Heart right ventricle (tissue), 16 donors: ENCODE measurements at regions not wholly inside any gene's neighbourhood (a gene's known extent, or its start where the extent isn't known, plus 50 kb on each side); places are given as distances from the start of the nearest gene placed in this dataset.
"Not testable (repeated sequence)": the region's sequence is repeated elsewhere in the genome, so short reads cannot be mapped to it uniquely, and the experiment has no call there.

Experiments used
- ATAC-seq, 8 donors: fragments of 200-7000 bp; cut with Tn5 transposase; one replicate each; pipeline ENCODE4 v1.9.1; 2020; ENCODE audit warnings: mild to moderate bottlenecking in 8 of 8, moderate library complexity in 8 of 8, moderate number of reproducible peaks in 1 of 8
- DNase-seq, 2 donors: peaks; one replicate each; pipeline ENCODE4 v3.0.0-alpha.2; 2020
- H3K27ac ChIP-seq, 10 donors: fragments of 200-600 bp; sonication (generic) in 2 of 10; one replicate each; pipeline versions ENCODE4 v1.5.0 to v1.8.0; 2020 to 2022; ENCODE audit warnings: mild to moderate bottlenecking in 3 of 10
- H3K27me3 ChIP-seq, 7 donors: fragments of 200-600 bp; one replicate each; pipeline ENCODE4 v1.8.0; 2021 to 2022; ENCODE audit warnings: mild to moderate bottlenecking in 2 of 7
- H3K36me3 ChIP-seq, 9 donors: fragments of 200-600 bp; sonication (generic) in 1 of 9; one replicate each; pipeline versions ENCODE4 v1.5.0 to v1.8.0; 2020 to 2022; ENCODE audit warnings: mild to moderate bottlenecking in 2 of 9
- H3K4me1 ChIP-seq, 9 donors: fragments of 200-600 bp; sonication (generic) in 1 of 9; one replicate each; pipeline versions ENCODE4 v1.5.0 to v1.8.0; 2020 to 2022; ENCODE audit warnings: mild to moderate bottlenecking in 4 of 9
- H3K4me3 ChIP-seq, 10 donors: fragments of 200-600 bp; sonication (generic) in 2 of 10; one replicate each; pipeline versions ENCODE4 v1.5.0 to v1.8.0; 2020 to 2022; ENCODE audit warnings: mild to moderate bottlenecking in 7 of 10, moderate library complexity in 2 of 10
- H3K9me3 ChIP-seq, 11 donors: fragments of 200-600 bp in 10 of 11; sonication (generic) in 2 of 11; one replicate each; pipeline versions ENCODE4 v1.5.0 to v1.8.0; 2013 to 2022; ENCODE audit warnings: mild to moderate bottlenecking in 2 of 11, control low read depth in 1 of 11, moderate library complexity in 1 of 11
- WGBS, 2 donors: extraction: QIAGEN DNeasy Blood & Tissue Kit; methylation state at CpG; one replicate each; pipeline ENCODE4 v1.1.7; 2013; ENCODE audit warnings: inconsistent platforms in 1 of 2; 5-methylcytosine and 5-hydroxymethylcytosine counted together
- intact Hi-C, 10 donors: fragments of 100-400 bp; cut with DNase I; formaldehyde crosslinking; loops; one replicate each; pipeline versions ENCODE4 v1.11.1 to v1.14.2; 2022
- TF ChIP-seq, protein P1 (sequence below), 9 donors: fragments of 200-600 bp; sonication (generic) in 2 of 9; IDR thresholded peaks; one replicate each; pipeline versions ENCODE4 v1.5.0 to v1.8.0; 2021 to 2022; ENCODE audit warnings: antibody characterized with exemption in 9 of 9, mild to moderate bottlenecking in 5 of 9, moderate library complexity in 1 of 9
- donor health status: Arrhythmogenic right ventricular cardiomyopathy.
- donor health status: ischemic (EF 13 %, LVEDD 7.1; RV severe dilation, severe dysfunction).
- donor health status: healthy with polysubstance abuse.
- donor health status: DM: no; HTN: yes; CAD: no.
- donor health status: DM: no; HTN: no; CAD: no.
- donor health status: ischemic (EF 25% LVEDD 6.9; RV normal size, moderate dysfunction).
- donor health status: ischemic (EF 25% LVEDD 5.7; RV mildly dilated, moderate dysfunction).
- donor health status: healthy.
- donor health status: DM: yes; HTN: yes; CAD: no.
- donor health status: Ischemic cardiomyopathy.
- donor health status: ischemic (EF 35%, LVEDD 5.7; RV mildly dilated, moderate dysfunction).
- donor health status: nonischemic (EF 11% LVEDD 7.7; RV severe dilation, severe dysfunction).
- donor health status: DM: yes; HTN: yes; CAD: no.
- donor health status: PGD.
- donor health status: ischemic (EF 29% LVEDD 5.4; RV normal size, mild dysfunction).
- donor health status: nonischemic (EF 23%, LVEDD 6.1; RV moderate dilation, normal function).

- peaks cover 0 to 6% (median 0%) of the 10 kb centered on the region in 11 donors for H3K9me3 ChIP-seq
- H3K36me3 ChIP-seq = no peaks in the 10 kb centered on the region
- TF ChIP-seq, protein P1, sequence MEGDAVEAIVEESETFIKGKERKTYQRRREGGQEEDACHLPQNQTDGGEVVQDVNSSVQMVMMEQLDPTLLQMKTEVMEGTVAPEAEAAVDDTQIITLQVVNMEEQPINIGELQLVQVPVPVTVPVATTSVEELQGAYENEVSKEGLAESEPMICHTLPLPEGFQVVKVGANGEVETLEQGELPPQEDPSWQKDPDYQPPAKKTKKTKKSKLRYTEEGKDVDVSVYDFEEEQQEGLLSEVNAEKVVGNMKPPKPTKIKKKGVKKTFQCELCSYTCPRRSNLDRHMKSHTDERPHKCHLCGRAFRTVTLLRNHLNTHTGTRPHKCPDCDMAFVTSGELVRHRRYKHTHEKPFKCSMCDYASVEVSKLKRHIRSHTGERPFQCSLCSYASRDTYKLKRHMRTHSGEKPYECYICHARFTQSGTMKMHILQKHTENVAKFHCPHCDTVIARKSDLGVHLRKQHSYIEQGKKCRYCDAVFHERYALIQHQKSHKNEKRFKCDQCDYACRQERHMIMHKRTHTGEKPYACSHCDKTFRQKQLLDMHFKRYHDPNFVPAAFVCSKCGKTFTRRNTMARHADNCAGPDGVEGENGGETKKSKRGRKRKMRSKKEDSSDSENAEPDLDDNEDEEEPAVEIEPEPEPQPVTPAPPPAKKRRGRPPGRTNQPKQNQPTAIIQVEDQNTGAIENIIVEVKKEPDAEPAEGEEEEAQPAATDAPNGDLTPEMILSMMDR (IDR thresholded peaks at IDR 0.05) = no peak
- H3K4me1 ChIP-seq = no peaks in the 10 kb centered on the region
- 95 to 100% methylated on average over 4 to 7 of the region's 7 CpGs for WGBS, 2 donors
- H3K27ac ChIP-seq = no peak overlapping the region
- H3K27me3 ChIP-seq = no peaks in the 10 kb centered on the region
- intact Hi-C loops = no loop called here
- DNase-seq = no peak
- H3K4me3 ChIP-seq = no peak overlapping the region
- ATAC-seq = no peak
Observed at GRCh38 chrX:129086802-129087201, 436.5 kb downstream of the SMARCA1 start.

DNA sequence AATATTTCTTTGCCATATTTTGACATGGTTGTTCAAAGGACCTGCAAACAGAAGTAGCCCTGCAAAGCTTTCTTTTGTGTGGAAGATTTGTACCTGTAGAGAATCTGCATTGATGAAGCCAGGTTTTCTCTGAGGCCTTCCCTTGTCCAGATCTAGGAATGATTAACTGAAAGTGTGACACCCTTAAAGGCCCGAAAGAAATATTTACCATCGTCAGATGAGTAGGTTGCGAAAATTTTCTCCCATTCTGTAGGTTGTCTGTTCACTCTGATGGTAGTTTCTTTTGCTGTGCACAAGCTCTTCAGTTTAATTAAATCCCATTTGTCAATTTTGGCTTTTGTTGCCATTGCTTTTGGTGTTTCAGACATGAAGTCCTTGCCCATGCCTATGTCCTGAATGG lies 439.0 kb downstream of the SMARCA1 start:
- WGBS, 2 donors = 100% methylated on average over 3 of the region's 3 CpGs
- intact Hi-C loops, ATAC-seq: not testable (repeated sequence)

DNA sequence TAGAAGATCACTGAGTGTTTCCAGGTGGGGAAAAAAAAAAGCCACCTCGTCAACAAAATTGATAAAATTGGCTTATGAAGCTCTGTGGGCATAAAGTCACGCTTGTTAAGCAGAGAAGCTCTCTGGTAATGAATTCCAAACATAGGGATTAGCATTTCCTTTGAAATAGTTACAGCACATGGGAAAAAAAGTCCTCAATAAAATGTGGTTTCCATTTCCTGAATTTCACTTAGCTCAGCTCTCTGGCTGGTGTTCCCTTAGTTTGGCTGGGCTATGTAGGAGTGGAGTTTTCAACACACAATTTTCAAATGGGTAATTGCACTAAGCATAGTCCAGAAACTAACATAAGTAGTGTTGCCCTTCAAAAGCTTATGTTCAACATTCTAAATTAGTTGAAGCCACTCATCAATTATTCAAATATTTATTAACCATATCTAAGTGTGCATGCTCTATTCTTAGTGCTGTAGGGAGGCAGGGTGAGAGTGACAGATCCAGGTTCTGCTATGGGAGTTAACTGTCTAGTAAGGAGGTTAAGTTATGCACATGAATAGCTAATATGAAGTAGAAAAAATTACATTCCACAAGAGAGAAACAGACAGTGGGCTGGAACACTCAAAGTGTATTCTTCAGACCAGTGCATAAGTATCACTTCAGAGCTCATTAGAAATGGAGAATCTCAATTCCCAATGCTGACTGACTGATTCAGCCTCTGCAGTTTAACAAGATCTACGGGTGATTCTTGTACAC lies 445.7 kb downstream of the SMARCA1 start:
- Histone ChIP-seq H3K36me3 (no peaks in the 10 kb centered on the region), H3K27me3 (no peaks in the 10 kb centered on the region), H3K4me3 (no peak overlapping the region), H3K9me3 (peaks cover 0 to 11% (median 0%) of the 10 kb centered on the region in 11 donors), H3K4me1 (no peaks in the 10 kb centered on the region), H3K27ac (no peak overlapping the region)
- ATAC-seq (no peak), DNase-seq (no peak)
- 44 to 49% methylated on average over 3 of the region's 3 CpGs for WGBS, 2 donors
- TF ChIP-seq, protein P1 (IDR thresholded peaks at IDR 0.05) = no peak
- intact Hi-C loops = no loop called here

More for the DNA sequence above, 439.0 kb downstream of the SMARCA1 start:
- not testable (repeated sequence) for H3K4me3 ChIP-seq, H3K4me1 ChIP-seq, DNase-seq, H3K36me3 ChIP-seq, H3K27me3 ChIP-seq, H3K27ac ChIP-seq
- peaks cover 0 to 11% (median 0%) of the 10 kb centered on the region in 11 donors for H3K9me3 ChIP-seq

- H3K27ac ChIP-seq = no peak overlapping the region
- WGBS, 2 donors = 11 to 25% methylated on average over 2 of the region's 2 CpGs
- no peaks in the 10 kb centered on the region for H3K36me3 ChIP-seq
- no peak for DNase-seq
- ATAC-seq = no peak
- H3K4me1 ChIP-seq = no peaks in the 10 kb centered on the region
- no peak overlapping the region for H3K4me3 ChIP-seq
- no peaks in the 10 kb centered on the region for H3K27me3 ChIP-seq
- intact Hi-C loops = no loop called here
- H3K9me3 ChIP-seq = no peaks in the 10 kb centered on the region
- TF ChIP-seq, protein P1 (IDR thresholded peaks at IDR 0.05) = no peak
Observed at GRCh38 chrX:129071390-129071789, 451.9 kb downstream of the SMARCA1 start.

GRCh38 chrX:129065895-129066294 lies 457.4 kb downstream of the SMARCA1 start:
- WGBS, 2 donors = 98 to 100% methylated on average over 1 of the region's 1 CpG
- H3K9me3 ChIP-seq = no peaks in the 10 kb centered on the region
- intact Hi-C loops = no loop called here
- H3K4me3 ChIP-seq = no peak overlapping the region
- no peak overlapping the region for H3K27ac ChIP-seq
- no peaks in the 10 kb centered on the region for H3K4me1 ChIP-seq
- TF ChIP-seq, protein P1 (IDR thresholded peaks at IDR 0.05) = no peak
- no peaks in the 10 kb centered on the region for H3K27me3 ChIP-seq
- no peaks in the 10 kb centered on the region for H3K36me3 ChIP-seq
- no peak for ATAC-seq
- DNase-seq = no peak
